Stomach (tissue), 4 donors: ENCODE measurements at regions not wholly inside any gene's neighbourhood (a gene's known extent, or its start where the extent isn't known, plus 50 kb on each side); places are given as distances from the start of the nearest gene placed in this dataset.

Experiments used
- CTCF ChIP-seq, 7 experiments: fragments of 450-650 bp in 4 of 7; fragments of 200-600 bp in 3 of 7; sonication (generic) in 3 of 7; IDR thresholded peaks; one replicate each; pipeline ENCODE4 v1.5.1; 2016 to 2019; ENCODE audit warnings: antibody characterized with exemption in 7 of 7, control low read depth in 2 of 7, mild to moderate bottlenecking in 1 of 7
- EP300 ChIP-seq: sonication (generic); formaldehyde crosslinking; IDR thresholded peaks from one replicate; pipeline ENCODE4 v1.6.1; 2017; ENCODE audit warnings: antibody characterized with exemption
- POLR2A ChIP-seq, 4 donors: fragments of 450-650 bp; IDR thresholded peaks; one replicate each; pipeline ENCODE4 v1.6.1; 2016; ENCODE audit warnings: antibody characterized with exemption in 4 of 4, control low read depth in 2 of 4, mild to moderate bottlenecking in 1 of 4, moderate library complexity in 1 of 4
- POLR2AphosphoS5 ChIP-seq, 3 donors: sonication (generic); formaldehyde crosslinking; IDR thresholded peaks; one replicate each; pipeline ENCODE4 v1.6.1; 2016; ENCODE audit warnings: antibody characterized with exemption in 3 of 3

DNA sequence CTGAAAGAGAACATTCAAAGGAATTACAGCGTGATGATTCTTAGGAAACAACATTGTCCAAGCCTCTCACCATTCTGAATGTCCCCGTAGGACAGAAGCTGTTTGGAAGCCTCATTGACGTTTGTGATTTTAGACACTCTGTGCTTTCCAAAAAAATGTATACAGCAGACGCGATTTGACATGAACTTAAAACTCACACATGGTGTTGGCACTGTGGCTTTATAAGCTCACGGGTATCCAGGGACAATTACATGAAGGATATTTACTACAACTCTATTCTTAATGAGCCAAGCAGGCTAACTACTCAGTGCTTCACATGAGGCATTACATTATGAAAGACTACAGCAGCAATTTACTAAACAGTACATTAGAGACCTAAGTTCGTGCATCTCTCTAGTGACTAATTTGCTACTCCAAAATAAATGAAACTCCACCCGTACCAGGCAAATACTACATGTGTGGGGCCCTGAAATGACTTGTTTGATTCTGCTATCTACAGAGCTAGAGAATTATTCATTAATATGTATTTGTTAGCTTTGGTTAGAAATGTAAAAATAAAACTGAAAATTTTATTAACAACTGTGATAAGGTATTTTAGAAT lies 620.7 kb downstream of the SPRY1 start:
- TF ChIP-seq CTCF (IDR thresholded peaks at IDR 0.05) = no peak
- no peak for TF ChIP-seq POLR2A (IDR thresholded peaks at IDR 0.05)
- no peak for TF ChIP-seq EP300
- TF ChIP-seq POLR2AphosphoS5 (IDR thresholded peaks at IDR 0.05) = no peak
